C4-2B (cell line): ENCODE measurements at regions not wholly inside any gene's neighbourhood (a gene's known extent, or its start where the extent isn't known, plus 50 kb on each side); places are given as distances from the start of the nearest gene placed in this dataset.

Experiments
- H3K27ac ChIP-seq: fragments of 450-650 bp; 2 replicates; pipeline ENCODE4 v1.5.1; 2017
- ZFX ChIP-seq: fragments of 450-650 bp; IDR thresholded peaks from 2 replicates; pipeline ENCODE4 v1.6.1; 2017
- TF ChIP-seq, protein P1 (sequence below): fragments of 450-650 bp; conservative IDR thresholded peaks from 2 replicates; pipeline ENCODE4 v1.5.1; 2017; ENCODE audit warnings: mild to moderate bottlenecking

DNA sequence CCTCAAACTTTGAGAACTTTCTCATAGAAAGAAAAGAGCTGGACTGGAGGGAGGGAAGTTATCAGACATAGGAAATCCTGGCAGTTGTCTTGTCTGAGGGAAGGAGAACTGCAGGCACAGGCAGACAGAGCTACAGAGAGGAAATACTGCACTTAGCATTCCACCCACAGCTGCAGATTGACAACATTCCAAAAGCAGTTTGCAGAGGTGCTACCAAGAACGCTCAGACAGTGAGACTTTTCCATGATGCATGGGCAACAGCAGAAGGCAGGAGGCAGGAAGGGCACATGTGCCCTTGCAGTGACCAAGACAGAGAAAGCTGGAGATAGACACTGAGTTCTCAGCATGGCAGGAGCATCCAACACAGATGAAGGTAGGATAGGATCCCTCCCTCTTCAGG lies 327.5 kb upstream of the ZNF462 start:
- no peak overlapping the region for H3K27ac ChIP-seq
- TF ChIP-seq, protein P1, sequence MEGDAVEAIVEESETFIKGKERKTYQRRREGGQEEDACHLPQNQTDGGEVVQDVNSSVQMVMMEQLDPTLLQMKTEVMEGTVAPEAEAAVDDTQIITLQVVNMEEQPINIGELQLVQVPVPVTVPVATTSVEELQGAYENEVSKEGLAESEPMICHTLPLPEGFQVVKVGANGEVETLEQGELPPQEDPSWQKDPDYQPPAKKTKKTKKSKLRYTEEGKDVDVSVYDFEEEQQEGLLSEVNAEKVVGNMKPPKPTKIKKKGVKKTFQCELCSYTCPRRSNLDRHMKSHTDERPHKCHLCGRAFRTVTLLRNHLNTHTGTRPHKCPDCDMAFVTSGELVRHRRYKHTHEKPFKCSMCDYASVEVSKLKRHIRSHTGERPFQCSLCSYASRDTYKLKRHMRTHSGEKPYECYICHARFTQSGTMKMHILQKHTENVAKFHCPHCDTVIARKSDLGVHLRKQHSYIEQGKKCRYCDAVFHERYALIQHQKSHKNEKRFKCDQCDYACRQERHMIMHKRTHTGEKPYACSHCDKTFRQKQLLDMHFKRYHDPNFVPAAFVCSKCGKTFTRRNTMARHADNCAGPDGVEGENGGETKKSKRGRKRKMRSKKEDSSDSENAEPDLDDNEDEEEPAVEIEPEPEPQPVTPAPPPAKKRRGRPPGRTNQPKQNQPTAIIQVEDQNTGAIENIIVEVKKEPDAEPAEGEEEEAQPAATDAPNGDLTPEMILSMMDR = no peak
- TF ChIP-seq ZFX = no peak

DNA sequence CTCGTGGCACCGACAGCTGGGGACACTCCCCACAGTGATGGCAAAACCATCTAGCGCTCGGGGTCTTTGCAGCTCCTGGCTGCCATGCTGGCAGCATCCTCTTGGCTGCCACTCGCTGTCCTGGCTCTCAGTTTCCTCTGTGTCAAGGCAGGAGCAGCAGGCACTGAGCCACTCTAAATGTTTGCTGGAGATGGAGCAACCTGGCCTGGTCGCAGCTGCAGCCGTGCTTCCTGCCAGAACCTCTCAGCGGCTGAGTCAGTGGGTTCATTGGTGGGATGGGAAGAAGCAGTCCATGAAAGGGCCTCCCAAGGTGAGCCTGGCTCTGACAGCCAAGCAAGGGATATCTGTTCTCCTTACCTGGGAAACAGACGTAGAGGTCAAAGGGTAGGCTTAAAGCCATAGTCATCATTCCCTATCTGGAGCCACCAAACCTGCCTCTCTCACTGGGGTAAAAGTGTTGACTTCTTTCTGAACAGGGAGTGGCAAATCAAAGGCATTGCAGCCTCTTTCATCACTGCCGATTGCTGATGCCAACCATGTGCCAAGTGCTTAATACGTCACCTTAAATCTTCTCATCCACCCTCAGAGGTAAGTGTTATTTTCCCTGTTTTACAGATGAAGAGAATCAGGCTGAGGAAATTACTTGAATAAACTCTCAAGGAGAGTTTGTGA lies 304.8 kb upstream of the ZNF462 start:
- TF ChIP-seq ZFX = no peak
- TF ChIP-seq, protein P1 = no peak
- H3K27ac ChIP-seq = no peak overlapping the region

DNA sequence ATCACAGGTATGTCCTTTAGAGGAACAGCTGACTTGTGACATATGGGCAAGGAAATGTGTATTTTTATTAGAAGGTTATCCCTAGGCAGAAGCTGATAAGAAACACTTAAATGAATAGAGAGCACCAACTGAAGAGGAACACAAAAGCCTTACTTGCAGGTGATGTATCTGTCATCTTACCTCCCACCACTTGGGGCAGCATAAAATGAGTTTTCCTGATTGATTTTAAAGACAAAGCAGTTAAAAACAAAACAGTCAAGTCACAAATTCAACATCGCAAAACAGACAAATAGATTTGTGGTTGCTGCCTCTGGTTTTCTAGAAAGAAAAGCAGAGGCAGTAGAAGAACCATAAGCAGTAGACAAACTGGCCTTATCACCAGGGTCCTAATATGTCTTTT lies 302.4 kb upstream of the ZNF462 start:
- H3K27ac ChIP-seq = no peak overlapping the region
- no peak for TF ChIP-seq ZFX
- TF ChIP-seq, protein P1 = peak; percentile 56

DNA sequence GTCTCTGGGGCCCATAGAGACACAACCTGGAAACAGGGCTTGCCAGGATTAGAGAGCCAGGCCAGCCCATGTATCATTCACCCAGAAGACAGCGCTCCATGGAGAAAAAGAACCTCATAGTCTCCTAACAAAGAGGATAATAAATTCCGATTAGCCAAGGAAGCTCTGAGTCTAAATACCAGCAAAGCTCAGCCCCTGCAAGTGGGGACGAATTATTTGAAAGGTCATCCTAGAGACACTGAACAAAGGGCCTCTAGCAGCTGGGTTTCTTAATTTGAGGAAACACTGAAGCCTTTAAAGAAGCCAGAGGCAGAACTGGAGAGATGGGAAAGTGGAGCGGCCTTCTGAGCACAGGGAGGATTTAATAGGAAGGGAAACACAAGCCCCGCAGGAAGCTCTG lies 287.1 kb upstream of the ZNF462 start:
- H3K27ac ChIP-seq = no peak overlapping the region
- TF ChIP-seq, protein P1 = no peak
- TF ChIP-seq ZFX = no peak

DNA sequence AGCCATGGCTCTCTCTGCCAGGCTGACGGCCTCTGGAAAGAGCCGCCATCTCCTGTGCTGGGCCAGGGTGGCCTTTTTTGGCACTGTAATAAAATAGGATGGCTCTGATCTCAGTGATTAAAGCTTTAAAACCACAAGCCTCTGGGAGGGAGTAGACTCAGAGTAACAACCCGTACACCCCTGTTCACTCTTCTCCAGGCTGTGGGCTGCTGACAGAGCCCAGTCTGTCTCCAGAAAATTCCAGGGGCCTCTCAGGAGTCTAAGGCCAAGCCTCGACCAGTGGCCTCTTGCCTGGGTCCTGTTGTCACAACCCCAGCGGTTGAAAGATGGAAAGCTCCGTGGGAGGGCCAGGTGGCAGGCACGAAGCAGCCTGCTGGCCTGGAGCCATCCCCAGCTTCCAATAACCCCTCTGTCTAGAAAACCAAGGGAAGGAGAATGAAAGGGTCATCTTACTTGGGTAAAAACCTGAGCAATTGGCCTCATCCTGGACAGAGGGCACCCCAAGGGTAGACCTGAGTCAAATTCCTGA lies 286.7 kb upstream of the ZNF462 start:
- H3K27ac ChIP-seq = no peak overlapping the region
- TF ChIP-seq ZFX = no peak
- TF ChIP-seq, protein P1 = no peak

DNA sequence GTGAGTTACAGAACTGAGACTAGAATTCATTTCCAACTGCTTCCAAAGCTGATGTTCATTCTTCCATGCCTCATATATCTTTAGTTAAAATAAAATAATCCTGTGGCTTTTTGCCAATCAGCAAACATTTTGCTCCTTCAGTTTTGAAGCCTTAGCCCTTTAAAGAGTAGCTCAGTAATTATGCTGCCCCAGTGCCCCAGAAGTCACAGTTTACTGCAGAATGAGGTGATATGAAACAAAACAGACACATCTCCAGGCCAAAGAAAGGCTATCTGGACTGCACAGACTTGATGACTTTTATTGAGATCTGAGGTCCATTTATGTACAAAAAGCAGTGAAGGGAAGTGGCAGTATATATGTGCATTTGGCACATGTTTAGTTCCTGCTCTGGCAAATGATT lies 285.8 kb upstream of the ZNF462 start:
- TF ChIP-seq, protein P1 = no peak
- TF ChIP-seq ZFX = no peak
- no peak overlapping the region for H3K27ac ChIP-seq

DNA sequence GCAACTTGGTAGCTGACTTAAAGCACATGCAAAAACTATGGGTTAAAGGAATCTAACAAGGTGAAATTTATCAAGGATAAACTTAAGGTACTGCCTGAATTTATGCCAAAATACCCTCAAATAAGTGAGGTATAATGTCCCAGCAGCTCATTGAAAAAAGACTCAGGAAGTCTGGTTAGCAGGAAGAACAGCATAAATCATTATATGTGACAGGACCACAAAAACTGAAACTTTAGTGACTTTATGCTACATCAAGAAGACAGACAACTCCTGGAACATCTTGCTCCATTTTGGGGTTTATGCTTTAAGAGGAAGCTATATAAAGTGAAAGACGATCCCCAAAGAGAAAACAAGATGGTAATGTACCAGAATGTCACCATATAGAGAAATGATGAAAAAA lies 282.4 kb upstream of the ZNF462 start:
- H3K27ac ChIP-seq = no peak overlapping the region

More for the DNA sequence above, 282.4 kb upstream of the ZNF462 start:
- TF ChIP-seq, protein P1 = no peak
- no peak for TF ChIP-seq ZFX
